GM12878 (cell line): ENCODE measurements at regions not wholly inside any gene's neighbourhood (a gene's known extent, or its start where the extent isn't known, plus 50 kb on each side); places are given as distances from the start of the nearest gene placed in this dataset.

ENCODE experiments used
- ATAC-seq: fragments of 200-7000 bp; cut with Tn5 transposase; 3 replicates; pipeline ENCODE4 v1.9.1; 2020; ENCODE audit warnings: mild to moderate bottlenecking, moderate library complexity
- BruUV-seq: library from RNA; stranded (reverse); fragments of 400-500 nt; replicated peaks from 2 replicates; lab custom pipeline; 2021; lab: Mats Ljungman, UMichigan
- CTCF ChIA-PET: fragments of 300-600 bp; sonication (Branson Sonifier 250); formaldehyde crosslinking; extraction: SDS; loops from one replicate; lab custom pipeline; 2021; ENCODE audit warnings: inconsistent platforms; lab: Yijun Ruan, JAX
- POLR2A ChIA-PET: fragments of 350-600 bp; formaldehyde crosslinking; extraction: SDS; loops from one replicate; lab custom pipeline; 2021; ENCODE audit warnings: inconsistent platforms; lab: Charles Lee
- RAD21 ChIA-PET: fragments of 300-600 bp; sonication (Branson Sonifier 250); formaldehyde crosslinking; loops from one replicate; lab custom pipeline; 2023; ENCODE audit warnings: antibody characterized with exemption; ENCODE audit not compliant: unreplicated experiment; lab: Charles Lee
- SMC1A ChIA-PET: fragments of 300-600 bp; sonication (Branson Sonifier 250); formaldehyde crosslinking; loops from one replicate; lab custom pipeline; 2023; ENCODE audit not compliant: unreplicated experiment, uncharacterized antibody; lab: Charles Lee
- DNase-seq: peaks from one replicate; pipeline ENCODE4 v3.0.0-alpha.2; 2011; ENCODE audit warnings: low read depth, low spot score
- FAIRE-seq: peaks from 3 replicates; lab custom pipeline; 2011; peaks lifted over from hg19 to GRCh38; lab: Jason Lieb, UNC
- H2AFZ ChIP-seq: 2 replicates; pipeline ENCODE4 v1.6.0; 2011; ENCODE audit warnings: low read depth, low read length, control low read depth; ENCODE audit not compliant: control insufficient read depth
- H3K27ac ChIP-seq: 2 replicates; pipeline ENCODE4 v1.5.1; 2011; ENCODE audit warnings: control low read depth; ENCODE audit not compliant: control insufficient read depth, insufficient read depth
- H3K27me3 ChIP-seq, 2 experiments: replicated peaks in 1 of 2; 2 replicates each; pipeline versions ENCODE4 v1.6.0 to v1.6.1; 2011; ENCODE audit warnings: low read length in 1 of 2; ENCODE audit not compliant: control insufficient read depth in 2 of 2, insufficient read depth in 2 of 2
- H3K36me3 ChIP-seq, 2 experiments: 2 replicates each; pipeline ENCODE4 v1.5.1; 2011; ENCODE audit warnings: low read length in 1 of 2; ENCODE audit not compliant: control insufficient read depth in 2 of 2, insufficient read depth in 2 of 2
- H3K4me1 ChIP-seq: 2 replicates; pipeline ENCODE4 v1.6.1; 2011; ENCODE audit warnings: mild to moderate bottlenecking, low read length, moderate library complexity, mixed read lengths; ENCODE audit not compliant: control insufficient read depth, insufficient read depth
- H3K4me2 ChIP-seq: 2 replicates; pipeline ENCODE4 v1.6.0; 2011; ENCODE audit warnings: control low read depth; ENCODE audit not compliant: control insufficient read depth, insufficient read depth
- H3K4me3 ChIP-seq: fragments of 200-600 bp; sonication (generic); 2 replicates; pipeline ENCODE4 v1.5.1; 2016
- H3K79me2 ChIP-seq: 2 replicates; pipeline ENCODE4 v1.6.0; 2011; ENCODE audit warnings: low read length; ENCODE audit not compliant: control insufficient read depth, insufficient read depth
- H3K9ac ChIP-seq: 2 replicates; pipeline ENCODE4 v1.8.0; 2011; ENCODE audit warnings: low read length, control low read depth, mixed read lengths; ENCODE audit not compliant: control insufficient read depth, insufficient read depth
- H3K9me3 ChIP-seq: replicated peaks from 3 replicates; pipeline ENCODE4 v1.5.1; 2011; ENCODE audit warnings: mild to moderate bottlenecking, low read length; ENCODE audit not compliant: control insufficient read depth, insufficient read depth
- H4K20me1 ChIP-seq: 2 replicates; pipeline ENCODE4 v1.6.0; 2011; ENCODE audit not compliant: control insufficient read depth, insufficient read depth
- BRCA1 ChIP-seq: IDR thresholded peaks from 2 replicates; pipeline ENCODE4 v1.6.1; 2011; ENCODE audit warnings: low read depth, low read length, improper control_type of control experiment
- SKIL ChIP-seq: fragments of 450-650 bp; IDR thresholded peaks from 2 replicates; pipeline ENCODE4 v1.6.1; 2017; ENCODE audit warnings: mild to moderate bottlenecking, low read depth, inconsistent platforms; ENCODE audit not compliant: poor library complexity, severe bottlenecking
- SMAD5 ChIP-seq: IDR thresholded peaks from 2 replicates; pipeline ENCODE4 v1.6.1; 2016; ENCODE audit warnings: antibody characterized with exemption, low read depth
- WGBS: methylation state at CpG from one replicate; pipeline ENCODE4 v1.1.6; 2016; ENCODE audit warnings: low lambda C conversion rate; ENCODE audit not compliant: insufficient replicate concordance, insufficient coverage; ENCODE audit errors: missing lambda C conversion rate; 5-methylcytosine and 5-hydroxymethylcytosine counted together
- in situ Hi-C: fragments of 300-500 bp; cut with MboI; formaldehyde crosslinking; loops from 9 replicates; pipeline ENCODE4 v1.14.3; 2018; ENCODE audit warnings: mixed read lengths
- intact Hi-C: fragments of 100-400 bp; cut with micrococcal nuclease; formaldehyde crosslinking; loops from one replicate; pipeline ENCODE4 v1.14.2; 2022; ENCODE audit not compliant: unreplicated experiment
- TF ChIP-seq, protein P1 (sequence below): fragments of 450-650 bp; IDR thresholded peaks from 2 replicates; pipeline ENCODE4 v1.6.1; 2017; ENCODE audit warnings: mild to moderate bottlenecking

DNA sequence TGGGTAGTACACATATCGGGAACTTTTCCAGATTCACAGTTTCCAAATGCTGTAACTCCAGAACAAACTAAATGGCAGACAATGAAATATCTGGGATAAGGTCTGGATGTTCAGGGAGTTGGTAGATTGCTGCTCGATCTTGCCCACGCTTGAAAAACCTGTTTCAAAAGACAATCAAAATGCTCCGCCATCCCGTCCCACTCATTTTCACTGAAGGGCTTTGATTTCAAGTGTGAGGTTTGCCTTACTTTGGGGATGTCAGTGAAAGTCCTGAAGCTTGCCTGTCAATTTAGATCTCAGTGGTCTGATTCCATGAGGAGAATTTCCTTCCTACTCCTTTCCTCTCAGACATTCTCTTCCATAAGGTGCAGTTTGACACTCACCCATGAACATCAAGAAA, 236.3 kb upstream of the KCNK2 start:
- H3K36me3 ChIP-seq: no peaks in the 10 kb centered on the region
- 31% methylated on average over 5 of the region's 5 CpGs for WGBS
- no peak for ATAC-seq
- RAD21 ChIA-PET: no interaction called here
- H3K4me2 ChIP-seq: no peak overlapping the region
- no peak overlapping the region for H3K9ac ChIP-seq
- H3K27ac ChIP-seq: no peak overlapping the region
- in situ Hi-C loops: no loop called here
- FAIRE-seq: no peak
- TF ChIP-seq, protein P1, sequence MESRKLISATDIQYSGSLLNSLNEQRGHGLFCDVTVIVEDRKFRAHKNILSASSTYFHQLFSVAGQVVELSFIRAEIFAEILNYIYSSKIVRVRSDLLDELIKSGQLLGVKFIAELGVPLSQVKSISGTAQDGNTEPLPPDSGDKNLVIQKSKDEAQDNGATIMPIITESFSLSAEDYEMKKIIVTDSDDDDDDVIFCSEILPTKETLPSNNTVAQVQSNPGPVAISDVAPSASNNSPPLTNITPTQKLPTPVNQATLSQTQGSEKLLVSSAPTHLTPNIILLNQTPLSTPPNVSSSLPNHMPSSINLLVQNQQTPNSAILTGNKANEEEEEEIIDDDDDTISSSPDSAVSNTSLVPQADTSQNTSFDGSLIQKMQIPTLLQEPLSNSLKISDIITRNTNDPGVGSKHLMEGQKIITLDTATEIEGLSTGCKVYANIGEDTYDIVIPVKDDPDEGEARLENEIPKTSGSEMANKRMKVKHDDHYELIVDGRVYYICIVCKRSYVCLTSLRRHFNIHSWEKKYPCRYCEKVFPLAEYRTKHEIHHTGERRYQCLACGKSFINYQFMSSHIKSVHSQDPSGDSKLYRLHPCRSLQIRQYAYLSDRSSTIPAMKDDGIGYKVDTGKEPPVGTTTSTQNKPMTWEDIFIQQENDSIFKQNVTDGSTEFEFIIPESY: no peak
- no peak for TF ChIP-seq SMAD5
- TF ChIP-seq SKIL: no peak
- TF ChIP-seq BRCA1: no peak
- BruUV-seq: no TSS peak
- CTCF ChIA-PET: interaction anchor here (1.0 kb wide), 1 partner anchor 62 kb away, joined by 3 read pairs; no protein-coding TSS in a partner anchor
- intact Hi-C loops: no loop called here
- no peak overlapping the region for H2AFZ ChIP-seq
- H3K27me3 ChIP-seq: no peaks in the 10 kb centered on the region
- no peaks in the 10 kb centered on the region for H3K4me1 ChIP-seq
- POLR2A ChIA-PET: no interaction called here
- no peaks in the 10 kb centered on the region for H4K20me1 ChIP-seq
- SMC1A ChIA-PET: no interaction called here
- no peak for DNase-seq
- no peaks in the 10 kb centered on the region for H3K79me2 ChIP-seq
- no peaks in the 10 kb centered on the region for H3K9me3 ChIP-seq
- no peak overlapping the region for H3K4me3 ChIP-seq
